Caco-2 (cell line): ENCODE measurements at regions not wholly inside any gene's neighbourhood (a gene's known extent, or its start where the extent isn't known, plus 50 kb on each side); places are given as distances from the start of the nearest gene placed in this dataset.

Experiments used
- BruUV-seq: library from RNA; stranded (reverse); fragments of 400-500 nt; replicated peaks from 2 replicates; lab custom pipeline; 2021; lab: Mats Ljungman, UMichigan
- CTCF ChIA-PET: fragments of 300-600 bp; sonication (Branson Sonifier 250); formaldehyde crosslinking; loops from one replicate; lab custom pipeline; 2022; ENCODE audit warnings: antibody characterized with exemption; lab: Charles Lee
- POLR2A ChIA-PET: fragments of 300-600 bp; sonication (Branson Sonifier 250); formaldehyde crosslinking; loops from one replicate; lab custom pipeline; 2022; ENCODE audit warnings: antibody characterized with exemption; lab: Charles Lee
- DNase-seq, 2 experiments: peaks; one replicate each; pipeline versions ENCODE4 v3.0.0 to v3.0.0-alpha.2; 2020 to 2022
- H3K27me3 ChIP-seq: replicated peaks from 2 replicates; pipeline ENCODE4 v1.6.0; 2011; ENCODE audit warnings: low read length; ENCODE audit not compliant: control insufficient read depth, insufficient read depth
- H3K36me3 ChIP-seq: 2 replicates; pipeline ENCODE4 v1.5.1; 2011; ENCODE audit warnings: low read length; ENCODE audit not compliant: control insufficient read depth, insufficient read depth
- H3K4me1 ChIP-seq: fragments of 250-450 bp; sonication (Bioruptor Pico); 2 replicates; pipeline ENCODE4 v1.5.1; 2020; ENCODE audit warnings: mild to moderate bottlenecking
- H3K4me3 ChIP-seq: 2 replicates; pipeline ENCODE4 v1.5.1; 2011; ENCODE audit warnings: low read depth, mild to moderate bottlenecking, control low read depth, low read length
- H3K9me3 ChIP-seq: fragments of 250-450 bp; sonication (Bioruptor Pico); 2 replicates; pipeline ENCODE4 v1.5.1; 2020; ENCODE audit warnings: mild to moderate bottlenecking, moderate library complexity
- H3K27ac Mint-ChIP-seq: one replicate; pipeline ENCODE4 v1.8.0; 2022; ENCODE audit warnings: mixed read lengths; ENCODE audit not compliant: unreplicated experiment
- H3K27me3 Mint-ChIP-seq: one replicate; pipeline ENCODE4 v1.8.0; 2022; ENCODE audit warnings: mixed read lengths; ENCODE audit not compliant: insufficient read depth, unreplicated experiment
- H3K36me3 Mint-ChIP-seq: one replicate; pipeline ENCODE4 v1.8.0; 2022; ENCODE audit warnings: mild to moderate bottlenecking, mixed read lengths; ENCODE audit not compliant: insufficient read depth, unreplicated experiment
- H3K4me1 Mint-ChIP-seq: one replicate; pipeline ENCODE4 v1.8.0; 2022; ENCODE audit warnings: low read depth, mixed read lengths; ENCODE audit not compliant: unreplicated experiment
- H3K4me3 Mint-ChIP-seq: one replicate; pipeline ENCODE4 v1.8.0; 2022; ENCODE audit warnings: mild to moderate bottlenecking, moderate library complexity, mixed read lengths; ENCODE audit not compliant: unreplicated experiment
- H3K9me3 Mint-ChIP-seq: one replicate; pipeline ENCODE4 v1.8.0; 2022; ENCODE audit warnings: mixed read lengths; ENCODE audit not compliant: unreplicated experiment
- intact Hi-C: fragments of 100-400 bp; cut with micrococcal nuclease; formaldehyde crosslinking; loops from one replicate; pipeline ENCODE4 v1.10.0; 2022; ENCODE audit not compliant: unreplicated experiment
- TF ChIP-seq, protein P1 (sequence below), 2 experiments: fragments of 200-600 bp in 1 of 2; IDR thresholded peaks; 1 replicate in 1 of 2; 2 replicates in 1 of 2; pipeline versions ENCODE4 v1.5.1 to v1.8.0; 2011 to 2022; ENCODE audit warnings: antibody characterized with exemption in 1 of 2, control low read depth in 1 of 2, inconsistent platforms in 1 of 2, low read depth in 1 of 2, low read length in 1 of 2, mild to moderate bottlenecking in 1 of 2, moderate library complexity in 1 of 2; ENCODE audit not compliant: insufficient read depth in 1 of 2, severe bottlenecking in 1 of 2, unreplicated experiment in 1 of 2

DNA sequence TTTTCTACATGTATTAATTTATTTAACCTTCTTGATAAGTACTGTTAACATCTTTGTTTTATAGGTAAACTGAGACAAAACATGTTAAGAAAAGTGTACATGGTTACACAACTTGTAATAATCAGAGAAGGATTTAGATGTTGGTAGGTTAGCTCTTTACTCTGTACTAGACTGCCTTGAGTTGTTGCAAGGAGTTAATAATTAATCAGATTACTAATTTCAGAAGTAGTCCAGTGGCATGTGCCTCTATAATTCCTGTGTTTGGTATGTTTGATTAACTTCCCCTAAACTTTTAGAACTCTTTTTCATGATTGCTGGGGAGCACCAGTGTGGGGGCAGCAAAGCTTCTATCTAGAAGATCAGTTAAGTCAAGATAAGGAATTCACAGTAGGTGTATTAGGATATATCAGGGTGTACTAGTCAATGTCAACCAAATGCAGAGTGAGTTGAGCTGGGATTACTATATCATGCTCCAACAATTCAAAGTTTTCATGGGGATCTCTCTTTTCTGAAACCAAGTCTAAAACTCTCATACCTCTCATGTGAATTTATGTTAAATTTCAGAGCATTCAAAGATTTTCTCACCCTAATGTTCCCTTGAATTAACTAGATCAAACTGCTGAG lies 129.7 kb upstream of the AHI1 start:
- TF ChIP-seq, protein P1, sequence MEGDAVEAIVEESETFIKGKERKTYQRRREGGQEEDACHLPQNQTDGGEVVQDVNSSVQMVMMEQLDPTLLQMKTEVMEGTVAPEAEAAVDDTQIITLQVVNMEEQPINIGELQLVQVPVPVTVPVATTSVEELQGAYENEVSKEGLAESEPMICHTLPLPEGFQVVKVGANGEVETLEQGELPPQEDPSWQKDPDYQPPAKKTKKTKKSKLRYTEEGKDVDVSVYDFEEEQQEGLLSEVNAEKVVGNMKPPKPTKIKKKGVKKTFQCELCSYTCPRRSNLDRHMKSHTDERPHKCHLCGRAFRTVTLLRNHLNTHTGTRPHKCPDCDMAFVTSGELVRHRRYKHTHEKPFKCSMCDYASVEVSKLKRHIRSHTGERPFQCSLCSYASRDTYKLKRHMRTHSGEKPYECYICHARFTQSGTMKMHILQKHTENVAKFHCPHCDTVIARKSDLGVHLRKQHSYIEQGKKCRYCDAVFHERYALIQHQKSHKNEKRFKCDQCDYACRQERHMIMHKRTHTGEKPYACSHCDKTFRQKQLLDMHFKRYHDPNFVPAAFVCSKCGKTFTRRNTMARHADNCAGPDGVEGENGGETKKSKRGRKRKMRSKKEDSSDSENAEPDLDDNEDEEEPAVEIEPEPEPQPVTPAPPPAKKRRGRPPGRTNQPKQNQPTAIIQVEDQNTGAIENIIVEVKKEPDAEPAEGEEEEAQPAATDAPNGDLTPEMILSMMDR (IDR thresholded peaks at IDR 0.05; ENCODE audit: insufficient read depth in 1 of 2, low read depth in 1 of 2, low read length in 1 of 2, severe bottlenecking in 1 of 2, unreplicated experiment in 1 of 2), result no peak
- H3K4me1 Mint-ChIP-seq, result no peaks in the 10 kb centered on the region
- no peaks in the 10 kb centered on the region for H3K9me3 Mint-ChIP-seq
- H3K36me3 Mint-ChIP-seq, result no peaks in the 10 kb centered on the region
- intact Hi-C loops, result no loop called here
- no peak overlapping the region for H3K27ac Mint-ChIP-seq
- POLR2A ChIA-PET, result no interaction called here
- no peaks in the 10 kb centered on the region for H3K27me3 ChIP-seq
- H3K9me3 ChIP-seq, result no peaks in the 10 kb centered on the region
- no peaks in the 10 kb centered on the region for H3K36me3 ChIP-seq
- H3K4me1 ChIP-seq, result peaks cover 6% of the 10 kb centered on the region; the same call in 1 of the 2 replicates
- H3K27me3 Mint-ChIP-seq, result peaks cover 3% of the 10 kb centered on the region
- no peak overlapping the region for H3K4me3 Mint-ChIP-seq
- no peak for DNase-seq
- CTCF ChIA-PET, result no interaction called here
- no TSS peak for BruUV-seq
- no peak overlapping the region for H3K4me3 ChIP-seq

DNA sequence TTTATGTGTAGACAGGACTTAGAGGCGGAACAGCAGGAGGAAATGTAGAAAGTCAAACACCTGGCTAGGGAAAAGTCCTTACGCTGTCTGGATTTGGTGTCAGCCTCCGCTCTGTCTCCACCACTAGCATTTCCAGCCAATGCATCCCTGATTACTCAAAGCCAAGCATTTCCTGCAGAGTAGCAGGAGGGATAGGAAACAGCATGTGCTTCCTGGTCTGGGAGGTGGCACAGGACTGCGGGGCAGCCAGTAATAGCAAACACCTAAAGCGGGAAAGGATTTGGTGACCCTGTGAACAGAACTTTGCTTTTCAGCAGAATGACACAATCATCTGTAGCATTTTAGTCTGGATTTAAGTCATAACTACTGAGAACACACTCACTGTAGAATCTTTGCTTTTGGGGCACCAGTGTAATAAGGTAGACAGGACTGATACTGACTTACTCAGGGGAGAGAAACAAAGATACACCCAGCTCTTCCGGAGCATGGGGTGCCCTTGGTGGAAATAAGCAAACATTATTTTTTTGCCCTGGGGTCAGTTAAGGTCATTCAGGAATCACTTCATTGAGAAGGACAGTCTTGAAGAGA lies 133.3 kb upstream of the AHI1 start:
- H3K9me3 ChIP-seq, result no peaks in the 10 kb centered on the region
- peak in 1 of 2 experiments; percentile 1 for DNase-seq
- Mint-ChIP-seq H3K9me3 (no peaks in the 10 kb centered on the region), H3K27me3 (peaks cover 14% of the 10 kb centered on the region), H3K36me3 (no peaks in the 10 kb centered on the region), H3K4me3 (no peak overlapping the region), H3K4me1 (no peaks in the 10 kb centered on the region), H3K27ac (no peak overlapping the region)
- POLR2A ChIA-PET, result no interaction called here
- intact Hi-C loops, result no loop called here
- TF ChIP-seq, protein P1 (IDR thresholded peaks at IDR 0.05; ENCODE audit: insufficient read depth in 1 of 2, low read depth in 1 of 2, low read length in 1 of 2, severe bottlenecking in 1 of 2, unreplicated experiment in 1 of 2), result no peak
- H3K27me3 ChIP-seq, result no peaks in the 10 kb centered on the region
- BruUV-seq, result no TSS peak
- H3K4me1 ChIP-seq, result peaks cover 6% of the 10 kb centered on the region; the same call in 1 of the 2 replicates
- no peak overlapping the region for H3K4me3 ChIP-seq
- CTCF ChIA-PET, result no interaction called here
- H3K36me3 ChIP-seq, result no peaks in the 10 kb centered on the region

DNA sequence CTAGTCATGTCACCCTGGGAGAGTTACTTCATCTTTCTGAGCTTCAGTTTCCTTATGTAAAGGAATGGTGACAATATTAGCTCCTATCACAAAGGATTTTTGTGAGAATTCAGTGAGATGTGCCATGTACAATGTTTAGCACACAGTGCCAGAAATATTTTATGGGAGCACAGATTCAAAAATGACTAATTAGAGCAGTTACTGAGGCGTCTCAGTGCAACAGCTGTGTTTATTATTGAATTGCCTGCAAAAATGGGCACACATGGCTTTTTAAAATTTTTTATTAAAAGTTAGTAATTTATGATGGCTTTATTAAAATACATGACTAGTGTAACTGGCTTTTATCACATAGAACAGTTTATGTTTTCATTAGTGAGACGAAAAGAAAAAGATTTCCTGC lies 134.3 kb upstream of the AHI1 start:
- ChIA-PET CTCF (no interaction called here), POLR2A (no interaction called here)
- DNase-seq, result no peak
- no peaks in the 10 kb centered on the region for H3K9me3 ChIP-seq
- TF ChIP-seq, protein P1 (IDR thresholded peaks at IDR 0.05; ENCODE audit: insufficient read depth in 1 of 2, low read depth in 1 of 2, low read length in 1 of 2, severe bottlenecking in 1 of 2, unreplicated experiment in 1 of 2), result no peak
- intact Hi-C loops, result no loop called here
- no peak overlapping the region for H3K4me3 ChIP-seq
- H3K4me1 Mint-ChIP-seq, result no peaks in the 10 kb centered on the region
- H3K36me3 Mint-ChIP-seq, result no peaks in the 10 kb centered on the region
- H3K36me3 ChIP-seq, result no peaks in the 10 kb centered on the region
- no TSS peak for BruUV-seq
- no peaks in the 10 kb centered on the region for H3K9me3 Mint-ChIP-seq
- no peaks in the 10 kb centered on the region for H3K27me3 ChIP-seq
- peaks cover 6% of the 10 kb centered on the region; the same call in 1 of the 2 replicates for H3K4me1 ChIP-seq
- peaks cover 20% of the 10 kb centered on the region for H3K27me3 Mint-ChIP-seq
- no peak overlapping the region for H3K27ac Mint-ChIP-seq
- no peak overlapping the region for H3K4me3 Mint-ChIP-seq
